Neural progenitor cell (in vitro differentiated cells): ENCODE measurements at regions not wholly inside any gene's neighbourhood (a gene's known extent, or its start where the extent isn't known, plus 50 kb on each side); places are given as distances from the start of the nearest gene placed in this dataset.

Experiments used
- CTCF ChIP-seq: fragments of 200-600 bp; sonication (generic); IDR thresholded peaks from 2 replicates; pipeline ENCODE4 v1.5.1; 2017; ENCODE audit warnings: antibody characterized with exemption, mild to moderate bottlenecking
- EZH2 ChIP-seq: fragments of 200-600 bp; sonication (generic); IDR thresholded peaks from 2 replicates; pipeline ENCODE4 v1.6.1; 2017; ENCODE audit warnings: antibody characterized with exemption, mild to moderate bottlenecking, moderate library complexity

- TF ChIP-seq CTCF (no peak), EZH2 (no peak)
Measured at GRCh38 chr17:77635176-77635575, 323.3 kb upstream of the TNRC6C start.
